ENCODE measurements at regions not wholly inside any gene's neighbourhood (a gene's known extent, or its start where the extent isn't known, plus 50 kb on each side); places are given as distances from the start of the nearest gene placed in this dataset.

- H3K4me1 ChIP-seq (ENCODE audit: control insufficient read depth in 1 of 2, insufficient read depth in 2 of 2, low read length in 2 of 2) = peaks cover 16 to 27% of the 10 kb centered on the region in 2 experiments
- no peaks in the 10 kb centered on the region for H3K9me3 ChIP-seq (ENCODE audit: control insufficient read depth in 1 of 2, insufficient read depth in 1 of 2, low read depth in 1 of 2, low read length in 2 of 2)
- H4K20me1 ChIP-seq (ENCODE audit: insufficient read depth) = no peaks in the 10 kb centered on the region
- peak overlapping the region; percentile 22; the same call in 1 of the 2 replicates for H3K4me2 ChIP-seq (ENCODE audit: low read length)
- intact Hi-C loops (cut with micrococcal nuclease) = no loop called here
- ChIA-PET RAD21 (ENCODE audit: low non-redundant PET in 1 of 2, low total read pairs in 2 of 2, uncharacterized antibody in 2 of 2, unreplicated experiment in 2 of 2) (no interaction called here), POLR2A (no interaction called here), CTCF (no interaction called here)
- H3K27ac ChIP-seq (ENCODE audit: low read depth, low read length) = peak overlapping the region; percentile 8; the same call in 1 of the 2 replicates
- H3K9me2 ChIP-seq (ENCODE audit: insufficient read depth) = no peaks in the 10 kb centered on the region
- no peaks in the 10 kb centered on the region for H3K79me2 ChIP-seq (ENCODE audit: insufficient read depth, low read length)
- no peak overlapping the region for H2AFZ ChIP-seq (ENCODE audit: low read depth, low read length, poor library complexity, severe bottlenecking)
- no peak overlapping the region for H3K9ac ChIP-seq (ENCODE audit: low read length)
- TF ChIP-seq EZH2phosphoT487 (IDR thresholded peaks at IDR 0.05; ENCODE audit: borderline replicate concordance) (no peak), ATF3 (IDR thresholded peaks at IDR 0.05) (no peak), CEBPB (IDR thresholded peaks at IDR 0.05; ENCODE audit: low read depth) (peak; percentile 50; the same call in 1 of the 2 replicates), SP1 (IDR thresholded peaks at IDR 0.05; ENCODE audit: low read depth) (no peak)
- TF ChIP-seq, protein P1, sequence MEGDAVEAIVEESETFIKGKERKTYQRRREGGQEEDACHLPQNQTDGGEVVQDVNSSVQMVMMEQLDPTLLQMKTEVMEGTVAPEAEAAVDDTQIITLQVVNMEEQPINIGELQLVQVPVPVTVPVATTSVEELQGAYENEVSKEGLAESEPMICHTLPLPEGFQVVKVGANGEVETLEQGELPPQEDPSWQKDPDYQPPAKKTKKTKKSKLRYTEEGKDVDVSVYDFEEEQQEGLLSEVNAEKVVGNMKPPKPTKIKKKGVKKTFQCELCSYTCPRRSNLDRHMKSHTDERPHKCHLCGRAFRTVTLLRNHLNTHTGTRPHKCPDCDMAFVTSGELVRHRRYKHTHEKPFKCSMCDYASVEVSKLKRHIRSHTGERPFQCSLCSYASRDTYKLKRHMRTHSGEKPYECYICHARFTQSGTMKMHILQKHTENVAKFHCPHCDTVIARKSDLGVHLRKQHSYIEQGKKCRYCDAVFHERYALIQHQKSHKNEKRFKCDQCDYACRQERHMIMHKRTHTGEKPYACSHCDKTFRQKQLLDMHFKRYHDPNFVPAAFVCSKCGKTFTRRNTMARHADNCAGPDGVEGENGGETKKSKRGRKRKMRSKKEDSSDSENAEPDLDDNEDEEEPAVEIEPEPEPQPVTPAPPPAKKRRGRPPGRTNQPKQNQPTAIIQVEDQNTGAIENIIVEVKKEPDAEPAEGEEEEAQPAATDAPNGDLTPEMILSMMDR (IDR thresholded peaks at IDR 0.05 in 2 of 3, conservative IDR thresholded peaks at IDR 0.05 in 1 of 3; ENCODE audit: borderline replicate concordance in 1 of 3, insufficient read depth in 1 of 3, low read depth in 2 of 3, low read length in 2 of 3) = no peak
- no peak overlapping the region for H3K4me3 ChIP-seq (replicated peaks in 1 of 2; ENCODE audit: low read depth in 1 of 2, low read length in 2 of 2)
- DNase-seq (ENCODE audit: low read depth, low spot score) (no peak), ATAC-seq (no peak)
- H3K36me3 ChIP-seq (ENCODE audit: control insufficient read depth in 1 of 2, insufficient read depth in 2 of 2, low read length in 2 of 2) = no peaks in the 10 kb centered on the region
- no peaks in the 10 kb centered on the region for H3K27me3 ChIP-seq (ENCODE audit: insufficient read depth, low read length)
- no TSS peak for BruUV-seq (replicated peaks)
These were observed 68.7 kb upstream of the HMGA2 start for GRCh38 chr12:65755596-65755978.

DNA sequence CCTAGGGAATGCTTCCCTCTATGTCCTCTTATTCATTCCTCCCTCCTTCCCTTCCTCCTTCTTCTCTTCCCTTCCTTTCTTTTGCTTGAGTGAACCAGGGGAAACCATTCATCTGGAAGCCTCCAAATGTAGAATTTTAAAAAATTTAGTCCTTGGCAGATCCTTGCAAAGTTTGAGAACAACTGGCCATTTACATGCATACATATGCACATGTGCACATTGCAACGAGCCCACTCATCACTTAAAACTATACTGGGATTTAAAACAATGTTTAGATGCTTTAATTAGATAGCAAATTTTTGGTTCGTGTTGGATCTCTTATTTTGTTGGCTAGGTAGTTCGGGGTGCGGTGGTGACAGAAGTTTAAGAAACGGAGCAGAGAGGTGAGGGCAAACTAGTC is 68.0 kb upstream of the HMGA2 start:
- BruUV-seq (replicated peaks) = no TSS peak
- CTCF ChIA-PET = no interaction called here
- RAD21 ChIA-PET (ENCODE audit: low non-redundant PET in 1 of 2, low total read pairs in 2 of 2, uncharacterized antibody in 2 of 2, unreplicated experiment in 2 of 2) = no interaction called here

More for the DNA sequence above, 68.0 kb upstream of the HMGA2 start:
- intact Hi-C loops (cut with micrococcal nuclease) = no loop called here
- DNase-seq (ENCODE audit: low read depth, low spot score) (no peak), ATAC-seq (no peak)
- H3K79me2 ChIP-seq (ENCODE audit: insufficient read depth, low read length) = no peaks in the 10 kb centered on the region
- H3K27me3 ChIP-seq (ENCODE audit: insufficient read depth, low read length) = no peaks in the 10 kb centered on the region
- H4K20me1 ChIP-seq (ENCODE audit: insufficient read depth) = no peaks in the 10 kb centered on the region
- no peak overlapping the region for H2AFZ ChIP-seq (ENCODE audit: low read depth, low read length, poor library complexity, severe bottlenecking)
- POLR2A ChIA-PET = no interaction called here
- H3K9me2 ChIP-seq (ENCODE audit: insufficient read depth) = no peaks in the 10 kb centered on the region
- no peak overlapping the region for H3K9ac ChIP-seq (ENCODE audit: low read length)
- H3K36me3 ChIP-seq (ENCODE audit: control insufficient read depth in 1 of 2, insufficient read depth in 2 of 2, low read length in 2 of 2) = no peaks in the 10 kb centered on the region
- no peak overlapping the region for H3K27ac ChIP-seq (ENCODE audit: low read depth, low read length)
- no peak overlapping the region for H3K4me3 ChIP-seq (replicated peaks in 1 of 2; ENCODE audit: low read depth in 1 of 2, low read length in 2 of 2)
- H3K9me3 ChIP-seq (ENCODE audit: control insufficient read depth in 1 of 2, insufficient read depth in 1 of 2, low read depth in 1 of 2, low read length in 2 of 2) = no peaks in the 10 kb centered on the region
- H3K4me2 ChIP-seq (ENCODE audit: low read length) = no peak overlapping the region
- TF ChIP-seq, protein P2, sequence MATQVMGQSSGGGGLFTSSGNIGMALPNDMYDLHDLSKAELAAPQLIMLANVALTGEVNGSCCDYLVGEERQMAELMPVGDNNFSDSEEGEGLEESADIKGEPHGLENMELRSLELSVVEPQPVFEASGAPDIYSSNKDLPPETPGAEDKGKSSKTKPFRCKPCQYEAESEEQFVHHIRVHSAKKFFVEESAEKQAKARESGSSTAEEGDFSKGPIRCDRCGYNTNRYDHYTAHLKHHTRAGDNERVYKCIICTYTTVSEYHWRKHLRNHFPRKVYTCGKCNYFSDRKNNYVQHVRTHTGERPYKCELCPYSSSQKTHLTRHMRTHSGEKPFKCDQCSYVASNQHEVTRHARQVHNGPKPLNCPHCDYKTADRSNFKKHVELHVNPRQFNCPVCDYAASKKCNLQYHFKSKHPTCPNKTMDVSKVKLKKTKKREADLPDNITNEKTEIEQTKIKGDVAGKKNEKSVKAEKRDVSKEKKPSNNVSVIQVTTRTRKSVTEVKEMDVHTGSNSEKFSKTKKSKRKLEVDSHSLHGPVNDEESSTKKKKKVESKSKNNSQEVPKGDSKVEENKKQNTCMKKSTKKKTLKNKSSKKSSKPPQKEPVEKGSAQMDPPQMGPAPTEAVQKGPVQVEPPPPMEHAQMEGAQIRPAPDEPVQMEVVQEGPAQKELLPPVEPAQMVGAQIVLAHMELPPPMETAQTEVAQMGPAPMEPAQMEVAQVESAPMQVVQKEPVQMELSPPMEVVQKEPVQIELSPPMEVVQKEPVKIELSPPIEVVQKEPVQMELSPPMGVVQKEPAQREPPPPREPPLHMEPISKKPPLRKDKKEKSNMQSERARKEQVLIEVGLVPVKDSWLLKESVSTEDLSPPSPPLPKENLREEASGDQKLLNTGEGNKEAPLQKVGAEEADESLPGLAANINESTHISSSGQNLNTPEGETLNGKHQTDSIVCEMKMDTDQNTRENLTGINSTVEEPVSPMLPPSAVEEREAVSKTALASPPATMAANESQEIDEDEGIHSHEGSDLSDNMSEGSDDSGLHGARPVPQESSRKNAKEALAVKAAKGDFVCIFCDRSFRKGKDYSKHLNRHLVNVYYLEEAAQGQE (IDR thresholded peaks at IDR 0.05; ENCODE audit: low read depth) = no peak
- TF ChIP-seq EZH2phosphoT487 (IDR thresholded peaks at IDR 0.05; ENCODE audit: borderline replicate concordance) = no peak
- no peak for TF ChIP-seq TCF7L2 (IDR thresholded peaks at IDR 0.05; ENCODE audit: borderline replicate concordance, extremely low read depth, insufficient read depth, insufficient read length)
- no peak for TF ChIP-seq ATF3 (IDR thresholded peaks at IDR 0.05)
- no peak for TF ChIP-seq YY1 (IDR thresholded peaks at IDR 0.05; ENCODE audit: extremely low read depth, insufficient replicate concordance, low read depth, low read length)
- TF ChIP-seq FOSL1 (IDR thresholded peaks at IDR 0.05; ENCODE audit: low read depth) = no peak
- TF ChIP-seq ZNF274 (IDR thresholded peaks at IDR 0.05; ENCODE audit: low read depth, low read length) = no peak
- TF ChIP-seq SRF (IDR thresholded peaks at IDR 0.05; ENCODE audit: low read depth) = no peak
- no peak for TF ChIP-seq JUND (IDR thresholded peaks at IDR 0.05)
- TF ChIP-seq CBX3 (IDR thresholded peaks at IDR 0.05; ENCODE audit: low read depth) = no peak
- H3K4me1 ChIP-seq (ENCODE audit: control insufficient read depth in 1 of 2, insufficient read depth in 2 of 2, low read length in 2 of 2) = peaks cover 16 to 27% of the 10 kb centered on the region in 2 experiments

Data from HCT116 (cell line).